Right lobe of liver (tissue), 6 donors: ENCODE measurements at regions not wholly inside any gene's neighbourhood (a gene's known extent, or its start where the extent isn't known, plus 50 kb on each side); places are given as distances from the start of the nearest gene placed in this dataset.
"Not testable (repeated sequence)": the region's sequence is repeated elsewhere in the genome, so short reads cannot be mapped to it uniquely, and the experiment has no call there.

ENCODE experiments used
- ATAC-seq, 4 donors: fragments of 200-7000 bp; cut with Tn5 transposase; one replicate each; pipeline ENCODE4 v1.9.1; 2020; ENCODE audit warnings: mild to moderate bottlenecking in 4 of 4, moderate library complexity in 4 of 4
- DNase-seq, 3 donors: peaks; one replicate each; pipeline ENCODE4 v3.0.0-alpha.2; 2020
- H3K27ac ChIP-seq, 3 donors: fragments of 200-600 bp; one replicate each; pipeline ENCODE4 v1.8.0; 2022
- H3K27me3 ChIP-seq, 2 donors: fragments of 200-600 bp; one replicate each; pipeline ENCODE4 v1.8.0; 2022
- H3K36me3 ChIP-seq, 4 donors: fragments of 200-600 bp; sonication (generic) in 1 of 4; one replicate each; pipeline versions ENCODE4 v1.5.1 to v1.8.0; 2017 to 2022; ENCODE audit warnings: control low read depth in 1 of 4
- H3K4me1 ChIP-seq, 4 donors: fragments of 200-600 bp; sonication (generic) in 1 of 4; one replicate each; pipeline versions ENCODE4 v1.5.1 to v1.8.0; 2017 to 2022; ENCODE audit warnings: control low read depth in 1 of 4
- H3K4me3 ChIP-seq, 3 donors: fragments of 200-600 bp; one replicate each; pipeline ENCODE4 v1.8.0; 2022
- H3K9me3 ChIP-seq, 4 donors: fragments of 200-600 bp; sonication (generic) in 1 of 4; one replicate each; pipeline versions ENCODE4 v1.5.1 to v1.8.0; 2017 to 2022; ENCODE audit warnings: control low read depth in 1 of 4
- CTCF ChIP-seq, 4 donors: fragments of 200-600 bp in 3 of 4; fragments of 450-650 bp in 1 of 4; IDR thresholded peaks; one replicate each; pipeline versions ENCODE4 v1.5.1 to v1.8.0; 2016 to 2022; ENCODE audit warnings: antibody characterized with exemption in 4 of 4, mild to moderate bottlenecking in 2 of 4
- POLR2A ChIP-seq: fragments of 450-650 bp; IDR thresholded peaks from one replicate; pipeline ENCODE4 v1.6.1; 2017; ENCODE audit warnings: antibody characterized with exemption, mild to moderate bottlenecking
- WGBS: methylation state at CpG from one replicate; pipeline ENCODE4 v1.1.6; 2018; ENCODE audit warnings: low coverage, low lambda C conversion rate; ENCODE audit not compliant: insufficient coverage; ENCODE audit errors: missing lambda C conversion rate; 5-methylcytosine and 5-hydroxymethylcytosine counted together
- intact Hi-C, 2 donors: fragments of 100-400 bp; cut with DNase I; formaldehyde crosslinking; loops; one replicate each; pipeline versions ENCODE4 v1.11.2 to v1.14.1; 2022
- donor health status: DM: no; HTN: yes; CAD: no.
- donor health status: DM: no; HTN: no; CAD: no.
- donor health status: DM: no; HTN: no; CAD: no.
- donor health status: DM: no; HTN: yes; CAD: no.
- donor health status: DM: no; HTN: yes; CAD: no.

- H3K27me3 ChIP-seq = no peaks in the 10 kb centered on the region
- H3K4me3 ChIP-seq = no peak overlapping the region
- no peak for DNase-seq
- 44% methylated on average over 1 of the region's 1 CpG for WGBS
- no peaks in the 10 kb centered on the region for H3K9me3 ChIP-seq
- H3K27ac ChIP-seq = no peak overlapping the region
- peak in 1 of 4 donors; percentile 18 for ATAC-seq
- intact Hi-C loops = no loop called here
- no peaks in the 10 kb centered on the region for H3K4me1 ChIP-seq
- H3K36me3 ChIP-seq = no peaks in the 10 kb centered on the region
- TF ChIP-seq CTCF (IDR thresholded peaks at IDR 0.05) (no peak), POLR2A (no peak)
Measured at GRCh38 chrX:16067886-16068515, 55.4 kb upstream of the GRPR start.

GRCh38 chrX:16063921-16064320 lies 59.4 kb upstream of the GRPR start:
- no peak overlapping the region for H3K27ac ChIP-seq
- no peak for ATAC-seq
- TF ChIP-seq CTCF (IDR thresholded peaks at IDR 0.05) (no peak), POLR2A (no peak)
- no peaks in the 10 kb centered on the region for H3K4me1 ChIP-seq
- intact Hi-C loops = no loop called here
- H3K4me3 ChIP-seq = no peak overlapping the region
- WGBS = 85% methylated on average over 1 of the region's 1 CpG
- H3K9me3 ChIP-seq = no peaks in the 10 kb centered on the region
- H3K36me3 ChIP-seq = no peaks in the 10 kb centered on the region
- no peaks in the 10 kb centered on the region for H3K27me3 ChIP-seq
- no peak for DNase-seq

GRCh38 chrX:16063141-16063540 lies 60.2 kb upstream of the GRPR start:
- intact Hi-C loops = no loop called here
- TF ChIP-seq POLR2A (no peak), CTCF (IDR thresholded peaks at IDR 0.05) (no peak)
- no peaks in the 10 kb centered on the region for H3K4me1 ChIP-seq
- no peaks in the 10 kb centered on the region for H3K9me3 ChIP-seq
- no peaks in the 10 kb centered on the region for H3K36me3 ChIP-seq
- DNase-seq (no peak), ATAC-seq (no peak)
- H3K4me3 ChIP-seq = no peak overlapping the region
- WGBS = 45% methylated on average over 2 of the region's 2 CpGs
- peaks cover 0 to 2% of the 10 kb centered on the region in 2 donors for H3K27me3 ChIP-seq
- H3K27ac ChIP-seq = no peak overlapping the region

- Histone ChIP-seq H3K4me3 (no peak overlapping the region), H3K4me1 (no peaks in the 10 kb centered on the region), H3K27ac (no peak overlapping the region), H3K27me3 (peaks cover 0 to 2% of the 10 kb centered on the region in 2 donors), H3K36me3 (no peaks in the 10 kb centered on the region), H3K9me3 (no peaks in the 10 kb centered on the region)
- intact Hi-C loops = no loop called here
- no peak for TF ChIP-seq POLR2A
- TF ChIP-seq CTCF (IDR thresholded peaks at IDR 0.05) = no peak
- WGBS = 73% methylated on average over 3 of the region's 3 CpGs
- ATAC-seq = no peak
- no peak for DNase-seq
Measured at GRCh38 chrX:16061296-16061695, 62.1 kb upstream of the GRPR start.

- no peaks in the 10 kb centered on the region for H3K9me3 ChIP-seq
- H3K4me3 ChIP-seq = no peak overlapping the region
- DNase-seq (no peak), ATAC-seq (no peak)
- H3K36me3 ChIP-seq = no peaks in the 10 kb centered on the region
- peaks cover 0 to 2% of the 10 kb centered on the region in 2 donors for H3K27me3 ChIP-seq
- intact Hi-C loops = no loop called here
- H3K27ac ChIP-seq = no peak overlapping the region
- 22% methylated on average over 2 of the region's 2 CpGs for WGBS
- TF ChIP-seq POLR2A = no peak
- TF ChIP-seq CTCF (IDR thresholded peaks at IDR 0.05) = no peak
- no peaks in the 10 kb centered on the region for H3K4me1 ChIP-seq
Measured at GRCh38 chrX:16060252-16060651, 63.1 kb upstream of the GRPR start.

- ATAC-seq, H3K27me3 ChIP-seq, H3K36me3 ChIP-seq, H3K4me1 ChIP-seq, H3K27ac ChIP-seq, H3K9me3 ChIP-seq, H3K4me3 ChIP-seq, DNase-seq, intact Hi-C loops: not testable (repeated sequence)
- 43% methylated on average over 9 of the region's 9 CpGs for WGBS
Measured at GRCh38 chrX:16049126-16049525, 74.2 kb upstream of the GRPR start.
